B cell (primary cell): ENCODE measurements at regions not wholly inside any gene's neighbourhood (a gene's known extent, or its start where the extent isn't known, plus 50 kb on each side); places are given as distances from the start of the nearest gene placed in this dataset.

Source experiments
- EZH2 ChIP-seq: IDR thresholded peaks from 2 replicates; pipeline ENCODE4 v1.6.1; 2012; ENCODE audit warnings: borderline replicate concordance, low read depth, mild to moderate bottlenecking, moderate library complexity, low read length; ENCODE audit not compliant: insufficient read depth, poor library complexity, severe bottlenecking
- TF ChIP-seq, protein P1 (sequence below): fragments of 200-600 bp; IDR thresholded peaks from one replicate; pipeline ENCODE4 v1.8.0; 2022; ENCODE audit warnings: antibody characterized with exemption, mild to moderate bottlenecking

DNA sequence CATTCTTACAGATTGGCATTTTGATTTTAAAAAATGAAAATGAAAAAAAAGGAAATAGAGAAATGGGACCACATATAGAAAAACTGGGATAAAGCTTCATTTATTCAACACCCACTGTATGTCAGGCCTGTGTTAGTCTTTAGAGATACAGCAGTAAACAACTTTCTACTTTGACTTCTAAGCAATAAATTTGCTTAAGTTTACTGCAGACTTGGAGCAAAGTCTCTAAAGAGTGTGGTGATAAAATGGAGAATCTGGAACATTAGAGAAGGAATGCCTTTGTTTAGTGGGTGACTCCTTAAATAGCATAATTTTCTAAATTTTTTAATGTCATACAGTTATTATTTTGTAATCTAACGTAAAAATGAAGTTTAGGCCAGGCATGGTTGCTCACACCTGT lies 80.7 kb upstream of the CNKSR3 start:
- TF ChIP-seq, protein P1, sequence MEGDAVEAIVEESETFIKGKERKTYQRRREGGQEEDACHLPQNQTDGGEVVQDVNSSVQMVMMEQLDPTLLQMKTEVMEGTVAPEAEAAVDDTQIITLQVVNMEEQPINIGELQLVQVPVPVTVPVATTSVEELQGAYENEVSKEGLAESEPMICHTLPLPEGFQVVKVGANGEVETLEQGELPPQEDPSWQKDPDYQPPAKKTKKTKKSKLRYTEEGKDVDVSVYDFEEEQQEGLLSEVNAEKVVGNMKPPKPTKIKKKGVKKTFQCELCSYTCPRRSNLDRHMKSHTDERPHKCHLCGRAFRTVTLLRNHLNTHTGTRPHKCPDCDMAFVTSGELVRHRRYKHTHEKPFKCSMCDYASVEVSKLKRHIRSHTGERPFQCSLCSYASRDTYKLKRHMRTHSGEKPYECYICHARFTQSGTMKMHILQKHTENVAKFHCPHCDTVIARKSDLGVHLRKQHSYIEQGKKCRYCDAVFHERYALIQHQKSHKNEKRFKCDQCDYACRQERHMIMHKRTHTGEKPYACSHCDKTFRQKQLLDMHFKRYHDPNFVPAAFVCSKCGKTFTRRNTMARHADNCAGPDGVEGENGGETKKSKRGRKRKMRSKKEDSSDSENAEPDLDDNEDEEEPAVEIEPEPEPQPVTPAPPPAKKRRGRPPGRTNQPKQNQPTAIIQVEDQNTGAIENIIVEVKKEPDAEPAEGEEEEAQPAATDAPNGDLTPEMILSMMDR = no peak
- TF ChIP-seq EZH2 = no peak
